GM23248 (cell line): ENCODE measurements at regions not wholly inside any gene's neighbourhood (a gene's known extent, or its start where the extent isn't known, plus 50 kb on each side); places are given as distances from the start of the nearest gene placed in this dataset.

Experiments used
- EZH2 ChIP-seq: fragments of 200-600 bp; sonication (generic); IDR thresholded peaks from 2 replicates; pipeline ENCODE4 v1.6.1; 2018; ENCODE audit warnings: antibody characterized with exemption, mild to moderate bottlenecking; ENCODE audit not compliant: insufficient read depth, poor library complexity, severe bottlenecking
- EZH2phosphoT487 ChIP-seq: fragments of 200-600 bp; sonication (generic); IDR thresholded peaks from 2 replicates; pipeline ENCODE4 v1.6.1; 2018; ENCODE audit warnings: antibody characterized with exemption, moderate library complexity, mild to moderate bottlenecking, low read depth; ENCODE audit not compliant: insufficient read depth

GRCh38 chr12:77531912-77532311, 298.8 kb upstream of the NAV3 start:
- TF ChIP-seq EZH2 (no peak), EZH2phosphoT487 (no peak)
